DMS53 (cell line): ENCODE measurements at regions not wholly inside any gene's neighbourhood (a gene's known extent, or its start where the extent isn't known, plus 50 kb on each side); places are given as distances from the start of the nearest gene placed in this dataset.
A peak's percentile ranks its signal among the peaks of the same experiment; 100 is the strongest.

Experiments
- DNase-seq: peaks from one replicate; lab custom pipeline; 2025; lab: John Stamatoyannopoulos, UW

DNA sequence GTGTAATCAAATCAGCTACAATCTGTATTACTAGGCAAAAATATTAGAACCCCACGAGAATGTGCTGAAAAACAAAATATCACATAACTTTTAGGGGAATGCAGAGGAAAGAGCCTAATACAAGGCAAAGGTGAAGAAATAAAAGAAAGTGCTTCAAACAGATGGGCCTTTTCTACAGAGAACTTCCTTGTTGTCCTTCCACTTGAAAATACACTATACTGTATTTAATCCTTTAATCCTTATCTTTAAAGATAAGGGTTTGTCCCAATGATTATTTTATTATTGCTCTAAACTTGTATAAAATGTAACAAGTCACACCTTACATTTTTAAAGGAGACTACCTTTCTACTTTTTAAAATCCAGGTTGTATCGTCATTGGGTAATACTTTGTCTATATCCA is 296.5 kb downstream of the NDFIP2 start:
- DNase-seq: peak; percentile 2

DNA sequence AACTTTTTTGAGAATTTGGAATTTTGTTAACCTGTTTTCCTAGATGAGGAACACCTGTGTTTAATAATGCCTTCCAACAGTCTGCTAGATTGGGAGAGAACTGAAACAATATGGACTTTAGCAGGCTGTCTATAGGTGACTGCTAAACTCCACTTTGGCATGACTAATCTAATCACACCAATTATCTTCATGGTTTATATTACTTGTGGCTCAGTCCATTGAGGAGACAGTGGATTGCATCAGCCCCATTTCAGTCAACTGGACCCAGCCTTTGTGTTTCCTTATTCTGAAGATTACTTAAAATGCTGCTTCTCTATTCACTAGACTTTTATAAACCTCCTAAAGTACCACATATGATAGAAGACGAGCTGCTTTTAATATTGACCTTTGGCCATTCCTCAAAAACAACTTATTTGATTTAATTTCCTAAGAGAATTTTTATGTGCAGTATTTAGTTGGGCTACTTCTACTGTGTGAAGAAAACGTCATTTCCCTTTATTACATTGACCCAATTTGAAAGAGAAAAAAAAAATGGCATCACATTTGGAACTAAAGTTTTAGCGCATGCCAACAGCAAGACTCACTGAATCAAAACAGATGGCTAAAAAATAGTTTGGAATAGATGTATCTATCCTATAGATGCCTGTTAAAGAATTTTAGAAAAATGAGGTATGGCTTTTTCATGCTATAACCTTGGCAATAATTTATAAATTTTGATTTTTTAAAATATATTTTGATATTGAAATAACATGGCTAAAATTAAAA is 295.8 kb downstream of the NDFIP2 start:
- DNase-seq: no peak

DNA sequence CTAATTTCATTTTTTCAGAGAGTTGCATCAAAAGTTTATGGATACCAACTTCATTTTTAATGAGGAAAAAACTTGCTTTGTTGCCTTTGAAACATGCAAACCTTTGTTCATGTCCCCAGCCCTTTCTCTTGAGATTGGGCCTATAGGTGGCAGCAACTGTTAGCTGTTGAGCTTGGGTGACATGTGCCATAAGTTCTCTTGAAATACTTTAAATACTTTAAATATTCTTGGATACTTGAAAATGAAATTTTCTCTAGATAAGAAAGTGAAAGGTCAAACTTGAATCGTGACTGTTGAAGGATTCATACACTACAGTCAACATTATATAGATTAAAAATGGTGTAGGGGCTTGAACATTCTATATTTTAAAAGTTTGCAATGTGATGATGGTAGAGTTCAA is 294.9 kb downstream of the NDFIP2 start:
- peak; percentile 36 for DNase-seq

DNA sequence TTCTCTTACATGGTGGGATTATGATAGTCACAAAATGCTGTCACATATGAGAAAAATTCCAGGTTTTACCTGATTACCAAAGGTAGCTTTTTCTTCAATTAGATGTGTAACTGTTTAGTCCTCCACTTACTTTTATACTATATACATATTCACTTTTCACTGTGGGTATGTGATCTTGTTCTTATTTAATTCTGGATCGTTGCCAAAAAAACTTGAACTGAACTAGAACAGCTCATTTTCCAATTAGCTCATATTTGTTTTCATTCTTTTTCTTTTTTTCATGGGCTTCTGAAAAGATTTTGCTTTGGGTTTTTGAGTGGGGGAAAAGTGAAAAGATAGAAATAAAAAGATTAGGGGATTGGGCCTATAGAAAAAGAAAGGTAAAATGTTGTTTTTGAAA is 291.9 kb downstream of the NDFIP2 start:
- DNase-seq: no peak

DNA sequence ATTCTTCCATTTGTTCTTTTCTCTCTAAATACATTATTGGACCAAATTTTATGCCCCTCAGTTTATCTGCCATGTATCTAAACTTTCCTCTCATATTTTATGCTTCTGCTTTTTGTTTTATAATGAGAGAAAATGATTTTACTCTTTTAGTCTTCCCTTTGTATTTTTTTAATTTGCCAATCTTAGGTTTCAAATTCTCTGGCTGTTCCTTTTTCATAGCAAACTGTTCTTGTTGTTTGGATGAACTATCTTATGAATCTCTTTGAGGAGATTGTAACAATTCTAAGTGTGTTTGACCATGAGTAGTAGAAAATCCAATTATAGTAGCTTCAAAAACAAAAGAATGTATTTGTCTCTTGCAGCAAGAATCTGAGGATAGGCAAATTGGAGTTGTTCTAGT is 290.5 kb downstream of the NDFIP2 start:
- no peak for DNase-seq

DNA sequence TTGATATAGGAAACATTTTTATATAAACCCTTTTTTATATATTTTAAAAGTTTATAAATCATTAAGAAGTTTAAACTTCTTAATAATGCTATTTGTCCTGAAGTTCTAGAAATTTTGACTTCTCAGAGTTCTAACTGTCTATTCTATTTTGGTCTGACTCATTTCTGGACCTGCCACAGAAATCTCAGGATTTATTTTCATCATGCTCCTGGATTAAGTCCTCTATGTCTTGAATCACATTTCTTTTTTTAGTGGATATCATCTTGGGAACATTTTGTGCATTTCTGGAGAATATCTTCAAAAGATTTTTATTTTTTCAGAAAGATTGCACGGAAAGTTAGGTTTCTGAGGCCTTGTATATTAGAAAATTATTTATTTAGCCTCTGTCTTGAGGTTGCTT is 289.1 kb downstream of the NDFIP2 start:
- no peak for DNase-seq

DNA sequence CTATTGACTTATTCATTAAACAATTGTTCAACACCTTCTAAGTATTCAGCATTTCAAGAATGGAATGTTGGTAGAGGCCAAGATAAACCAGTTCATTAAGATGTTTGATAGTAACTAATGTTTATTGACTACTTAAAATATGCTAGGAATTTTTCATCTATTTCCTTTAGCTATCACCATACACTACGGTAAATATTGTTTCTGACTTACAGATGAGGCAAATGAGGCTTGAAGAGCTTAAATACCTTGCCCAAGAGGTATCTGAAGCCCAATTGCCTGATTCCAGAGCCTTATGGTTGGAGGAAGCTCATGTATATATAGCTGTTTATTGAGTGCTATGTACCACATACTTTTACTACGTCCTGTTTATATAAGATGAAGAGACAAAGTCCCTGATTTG is 286.2 kb downstream of the NDFIP2 start:
- DNase-seq: no peak

DNA sequence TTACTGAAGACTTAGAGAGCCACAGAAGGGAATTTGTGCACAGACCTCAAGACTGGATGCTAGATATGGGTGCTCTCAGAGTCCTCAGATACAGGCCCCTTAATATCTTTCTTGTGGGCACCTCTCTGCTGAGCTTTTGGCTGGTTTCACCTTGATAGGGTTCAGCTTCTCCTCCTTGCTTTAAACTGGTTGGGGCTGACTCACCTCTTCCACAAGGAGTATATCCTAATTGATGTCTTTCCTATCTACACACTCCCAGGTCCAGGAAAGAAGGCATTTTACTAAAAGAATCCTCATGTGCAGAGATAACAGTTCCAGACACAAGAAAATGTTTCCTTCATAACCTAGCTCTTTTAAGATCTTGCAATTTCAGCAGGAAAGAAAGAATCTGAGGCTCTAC is 284.4 kb downstream of the NDFIP2 start:
- DNase-seq: no peak

DNA sequence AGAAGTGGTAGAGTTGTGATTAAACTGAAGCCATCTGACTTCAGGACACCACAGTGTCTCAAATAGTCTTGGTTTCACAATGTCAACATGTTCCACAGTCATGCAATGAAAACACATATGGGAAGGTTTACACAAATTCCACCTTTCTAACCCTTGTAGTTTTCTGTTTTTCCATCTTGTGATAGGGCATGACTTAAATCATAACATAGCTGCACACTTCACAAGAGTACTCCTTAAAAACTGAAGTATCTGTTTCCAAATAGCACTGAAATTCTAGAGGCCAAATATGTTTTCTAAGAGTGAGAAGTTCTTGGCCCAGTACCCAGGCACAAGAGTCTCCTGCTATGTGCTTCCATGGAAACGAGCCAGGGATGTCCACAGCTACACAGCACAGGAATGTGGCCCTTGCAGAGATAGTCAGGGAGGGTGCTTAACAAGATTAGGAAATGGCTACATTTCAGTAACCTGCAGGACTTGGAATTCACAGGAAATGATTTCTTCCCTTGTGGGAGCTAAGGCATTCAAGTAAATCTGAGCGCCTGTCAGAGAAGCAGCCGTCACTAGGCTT is 269.1 kb downstream of the NDFIP2 start:
- DNase-seq: no peak

DNA sequence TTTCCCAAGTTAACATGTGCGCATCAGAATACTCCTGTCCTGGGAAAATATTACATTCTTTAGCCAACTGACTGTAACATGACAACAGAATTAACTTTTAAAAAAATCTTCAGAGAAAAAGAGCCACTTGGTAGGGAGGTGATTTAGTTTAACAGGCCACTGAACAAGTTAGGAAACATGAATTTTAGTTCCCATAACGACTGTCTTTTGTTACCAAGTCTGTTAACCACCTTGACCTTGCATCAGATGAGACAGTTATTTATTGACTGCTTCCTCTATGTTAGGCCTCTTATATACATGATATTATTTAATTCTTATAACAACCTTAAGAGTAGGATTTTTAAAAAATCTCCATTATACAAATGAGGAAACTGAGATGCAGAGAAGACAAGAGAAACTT is 268.6 kb downstream of the NDFIP2 start:
- no peak for DNase-seq

DNA sequence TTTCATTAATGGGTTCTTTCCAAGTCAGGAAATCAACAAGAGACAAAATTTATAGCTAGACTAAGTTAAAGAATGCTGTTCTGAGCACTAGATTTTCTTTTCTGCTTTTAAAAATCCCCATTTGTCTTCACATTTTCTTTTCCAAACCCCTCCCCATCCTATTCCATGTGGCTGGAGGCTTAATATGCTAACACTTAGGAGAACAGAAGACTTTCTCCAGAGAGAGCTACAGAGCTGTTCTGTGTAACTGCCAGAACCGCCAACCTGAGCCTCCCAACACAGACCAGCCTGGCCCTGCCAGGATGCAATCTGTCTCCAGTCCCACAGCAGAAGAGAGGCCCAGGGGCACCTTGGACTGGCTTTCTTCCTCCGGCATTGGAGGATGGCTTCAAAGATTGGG is 264.1 kb downstream of the NDFIP2 start:
- no peak for DNase-seq

DNA sequence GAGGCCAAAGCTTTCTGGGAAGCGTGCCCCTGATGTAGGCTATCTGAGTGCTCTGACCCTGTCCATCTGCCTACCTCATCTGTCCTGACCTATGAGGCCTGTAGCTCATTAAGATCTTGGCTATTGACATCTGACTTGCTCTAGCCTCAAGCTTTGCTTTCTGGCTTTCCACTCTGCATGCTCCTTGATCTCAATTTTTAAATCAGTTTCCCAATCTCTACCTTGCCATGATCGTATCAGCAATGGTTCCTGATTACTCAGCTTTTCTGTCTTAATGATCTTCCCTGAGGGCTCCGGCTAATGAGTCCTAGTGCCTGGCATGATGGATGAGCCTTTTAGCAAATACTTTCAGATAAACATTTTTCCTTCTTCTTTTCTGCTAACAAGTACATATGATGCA is 262.0 kb downstream of the NDFIP2 start:
- no peak for DNase-seq

DNA sequence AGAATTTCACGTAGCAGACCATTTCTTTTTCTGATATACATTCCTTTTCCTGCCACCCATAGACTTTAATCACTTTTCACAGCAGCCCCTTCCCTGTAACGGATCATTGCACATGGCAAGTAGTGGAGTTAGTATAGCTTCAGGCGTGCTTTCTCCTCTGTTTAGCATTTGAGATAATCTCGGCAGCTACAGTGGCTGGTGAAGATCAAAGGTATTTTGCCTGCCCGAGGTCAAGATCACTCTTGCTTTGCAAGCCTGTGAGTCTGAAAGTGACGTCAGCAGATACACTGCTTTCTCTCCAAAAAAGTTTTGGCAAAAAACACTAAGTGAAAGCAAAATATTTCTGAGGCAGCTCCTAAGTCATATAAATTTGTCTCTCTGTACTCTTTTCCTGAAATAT is 260.0 kb downstream of the NDFIP2 start:
- DNase-seq: no peak

DNA sequence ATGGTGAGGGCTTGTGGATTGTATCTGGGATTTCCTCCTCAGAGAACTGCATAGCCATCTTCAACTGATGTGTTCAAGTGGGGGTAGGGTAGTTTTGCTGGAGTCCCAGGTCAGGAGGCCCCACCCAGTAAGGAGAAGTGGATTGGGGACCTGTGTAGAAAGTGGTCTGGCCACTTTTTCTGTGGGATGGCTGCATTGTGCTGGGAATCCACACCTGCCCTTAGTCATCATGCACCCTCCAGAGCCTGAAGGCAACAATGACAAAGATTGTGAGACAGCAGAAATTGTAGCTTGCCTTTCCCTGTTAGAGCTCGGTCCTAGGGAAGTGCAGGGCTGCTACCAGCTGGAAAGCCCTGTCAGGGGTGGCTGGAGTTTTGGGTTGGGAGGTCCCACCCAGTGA is 255.4 kb downstream of the NDFIP2 start:
- peak; percentile 68 for DNase-seq

DNA sequence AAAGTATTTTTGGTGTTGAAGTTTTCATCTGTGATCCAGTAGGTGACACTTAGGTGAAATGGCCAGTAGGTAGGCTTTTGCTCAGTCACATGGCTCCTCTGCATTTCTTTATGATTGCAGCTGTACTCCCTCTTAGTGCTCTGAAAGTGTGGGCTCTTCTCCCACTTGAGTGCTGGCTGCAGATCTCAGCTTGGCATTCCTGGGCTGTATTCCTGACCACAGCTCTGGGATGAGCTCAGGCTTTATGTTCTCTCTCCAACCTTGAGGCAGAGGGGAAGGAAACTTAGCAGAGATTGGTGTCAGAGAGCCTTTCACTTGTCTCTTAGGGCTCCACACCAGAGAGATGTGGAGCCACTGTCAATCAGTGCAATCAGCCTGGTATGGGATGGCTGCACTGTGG is 254.3 kb downstream of the NDFIP2 start:
- DNase-seq: no peak

DNA sequence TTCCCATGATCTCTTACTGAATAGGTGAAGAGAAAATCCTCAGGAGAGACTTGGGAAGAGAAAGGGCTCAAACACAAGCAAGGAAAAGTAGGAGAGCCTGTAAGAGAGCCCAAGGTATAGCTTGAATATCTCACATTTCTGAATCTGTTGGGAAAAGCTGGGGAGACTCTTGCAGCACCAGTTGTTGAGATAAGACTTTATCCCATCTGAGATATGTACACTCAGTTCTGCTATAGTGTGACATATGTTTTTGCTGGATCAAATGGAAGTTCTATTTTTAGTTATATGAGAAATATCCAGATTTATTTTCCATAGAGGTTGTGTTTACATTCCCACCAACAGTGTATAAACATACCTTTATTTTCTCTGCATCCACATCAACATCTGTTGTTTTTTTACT is 246.1 kb downstream of the NDFIP2 start:
- DNase-seq: no peak

DNA sequence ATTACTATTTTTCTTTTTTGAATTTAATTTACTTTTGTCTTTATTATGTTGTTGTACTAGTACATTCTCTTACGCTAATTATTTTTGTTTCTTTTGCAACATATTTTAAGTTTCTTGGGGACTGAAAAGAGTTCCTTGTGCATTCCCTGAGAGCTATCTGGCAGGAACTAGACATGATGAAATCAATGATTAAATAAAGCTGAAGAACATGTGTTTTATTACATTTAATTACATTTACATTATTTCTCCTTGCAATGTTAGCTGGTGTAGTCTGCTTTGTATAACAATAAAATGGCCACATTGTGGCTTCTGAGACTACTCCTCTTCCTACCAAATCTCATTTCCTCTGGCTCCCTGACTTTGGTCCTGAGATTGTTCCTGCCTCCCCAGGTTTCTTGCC is 244.9 kb downstream of the NDFIP2 start:
- DNase-seq: no peak

DNA sequence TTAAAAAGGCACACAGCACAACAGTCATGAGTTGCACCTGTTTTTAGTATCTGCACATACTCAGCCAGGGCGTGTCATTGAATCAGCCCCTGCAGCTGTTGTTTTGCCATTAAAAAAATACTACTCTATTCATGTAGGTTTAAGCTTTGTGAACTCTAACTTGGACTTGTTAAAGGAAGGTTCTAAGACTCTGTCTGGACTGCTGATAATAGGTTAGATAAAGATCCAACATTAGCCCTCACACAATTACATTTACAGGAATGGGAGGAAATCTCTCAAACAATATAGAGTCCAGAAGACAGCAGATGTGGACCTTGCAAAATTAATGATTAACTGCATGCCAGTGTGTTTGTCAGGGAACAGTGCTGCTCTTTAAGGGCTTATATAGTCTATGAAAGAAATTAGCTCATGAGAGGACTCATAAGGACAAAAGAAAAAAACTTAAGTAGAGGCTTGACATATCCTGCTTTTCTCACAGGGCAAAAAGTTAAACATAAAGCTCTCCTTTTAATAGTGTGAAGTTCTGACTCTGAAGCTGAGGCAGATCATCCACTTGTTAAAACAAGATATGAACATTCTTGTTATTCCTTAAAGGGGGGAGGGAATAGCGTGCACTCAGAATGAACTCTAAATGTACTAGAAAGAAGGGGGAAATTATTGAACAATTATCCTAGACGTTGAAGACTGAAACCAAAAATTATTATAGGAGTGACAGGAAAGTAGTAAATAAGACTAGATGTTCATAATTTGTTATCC is 243.6 kb downstream of the NDFIP2 start:
- DNase-seq: peak; percentile 72

DNA sequence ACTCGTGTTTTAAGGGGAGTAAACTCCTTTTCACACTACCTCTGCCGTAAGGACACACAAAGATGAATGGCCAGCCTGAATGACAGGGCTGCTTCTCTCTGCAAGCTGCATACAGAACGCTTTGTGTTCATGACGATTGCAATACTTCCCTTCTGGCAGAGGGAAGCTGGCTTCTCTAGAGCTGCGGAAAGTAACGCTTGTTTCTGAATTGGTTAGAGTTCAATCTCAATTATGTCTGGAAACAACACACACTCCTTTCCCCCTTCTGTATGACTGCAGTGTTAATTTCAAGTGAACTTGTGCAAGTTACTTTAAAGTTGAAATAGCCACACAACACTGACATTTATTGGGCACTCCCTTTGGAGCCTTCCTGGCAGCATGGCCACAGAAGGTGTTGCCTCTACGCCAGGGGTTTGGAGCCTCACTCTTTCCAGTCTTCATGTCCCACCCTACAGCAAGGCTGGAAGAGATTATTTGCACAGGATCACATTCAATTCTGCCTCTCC is 242.6 kb downstream of the NDFIP2 start:
- no peak for DNase-seq

DNA sequence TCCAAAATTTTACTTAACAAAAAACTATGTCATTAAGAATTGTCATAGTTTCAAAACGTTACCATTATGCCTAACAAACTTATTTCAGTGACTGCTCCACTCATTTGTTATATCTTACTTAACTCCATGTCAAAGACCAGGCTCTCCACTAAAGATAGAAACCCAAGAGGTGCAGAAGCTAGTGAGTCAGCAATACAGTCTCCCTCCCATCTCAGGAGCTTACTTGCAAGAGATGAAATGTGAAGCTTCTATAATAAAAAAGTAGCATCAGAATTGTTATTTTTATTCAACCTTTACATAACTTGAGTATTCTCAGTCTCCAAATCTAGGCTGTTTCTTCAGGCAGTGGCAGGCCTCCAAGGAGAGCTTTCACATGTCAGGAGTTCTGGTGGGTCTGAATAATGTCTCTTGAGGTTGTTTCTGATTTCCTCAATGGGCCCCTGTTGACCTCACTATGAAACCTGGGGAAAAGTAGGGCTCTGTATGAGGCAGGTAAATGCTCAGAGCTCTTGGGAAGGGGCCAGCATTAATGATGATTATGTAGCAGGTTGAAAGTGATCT is 242.0 kb downstream of the NDFIP2 start:
- DNase-seq: no peak

DNA sequence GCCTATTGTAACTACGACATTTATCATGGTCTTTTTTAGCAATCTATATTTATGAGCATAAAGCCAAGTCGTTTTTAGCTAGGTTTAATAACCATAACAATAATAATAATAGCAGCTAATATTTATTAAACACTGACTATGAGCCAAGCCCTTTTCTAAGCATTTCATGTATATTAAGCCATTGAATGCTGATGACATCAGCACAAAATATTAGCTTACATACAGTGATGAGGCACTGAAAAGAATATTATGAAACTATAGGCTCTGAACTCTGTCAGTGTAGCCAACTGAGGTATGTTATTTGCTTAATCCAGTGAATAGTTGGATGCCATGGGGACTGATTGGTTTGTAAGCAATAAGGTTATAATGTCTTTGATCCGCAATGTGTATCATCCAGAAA is 235.2 kb downstream of the NDFIP2 start:
- DNase-seq: no peak

DNA sequence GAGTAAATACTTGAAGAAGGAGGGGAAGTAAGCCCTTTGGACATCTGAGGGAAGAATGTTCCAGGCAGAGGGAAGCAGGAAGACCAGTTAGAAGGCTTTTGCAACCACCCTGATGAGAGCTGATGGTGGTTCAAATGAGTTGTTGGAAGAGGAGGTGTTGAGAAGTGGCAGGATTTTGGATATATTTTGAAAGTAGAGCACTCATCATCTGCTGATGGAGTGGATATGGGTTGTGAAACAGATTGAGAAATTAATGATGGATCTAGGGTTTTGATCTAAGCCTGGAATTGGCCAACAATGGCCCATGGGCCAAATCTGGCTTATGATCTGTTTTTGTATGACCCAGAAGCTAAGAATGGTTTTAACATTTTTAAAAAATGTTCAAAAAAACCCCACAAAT is 230.7 kb downstream of the NDFIP2 start:
- DNase-seq: peak; percentile 1

DNA sequence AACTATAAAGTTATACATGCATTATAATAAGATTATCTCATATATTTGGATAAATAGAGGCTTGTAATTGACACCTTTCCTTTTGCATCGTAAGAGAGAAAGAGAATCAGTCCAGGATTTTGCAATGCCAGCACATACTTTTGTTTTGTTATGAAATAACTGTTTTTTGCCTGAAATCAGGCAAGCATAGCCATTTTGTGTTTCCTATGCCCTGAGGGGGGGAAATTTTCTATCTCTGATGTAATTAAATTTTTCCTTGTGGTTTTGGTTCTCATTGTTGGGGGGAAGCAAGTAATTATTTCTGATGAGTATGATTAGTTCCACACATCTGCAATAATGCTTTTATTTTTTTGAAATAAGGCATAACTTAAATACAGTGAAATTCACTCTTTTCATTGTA is 229.4 kb downstream of the NDFIP2 start:
- no peak for DNase-seq
